ENCODE measurements at regions not wholly inside any gene's neighbourhood (a gene's known extent, or its start where the extent isn't known, plus 50 kb on each side); places are given as distances from the start of the nearest gene placed in this dataset.
"Not testable (repeated sequence)": the region's sequence is repeated elsewhere in the genome, so short reads cannot be mapped to it uniquely, and the experiment has no call there.

GRCh38 chrX:25141684-25142083 is 125.9 kb upstream of the ARX start:
- no peak for DNase-seq (ENCODE audit: low read depth)

- DNase-seq (ENCODE audit: low read depth) = no peak
Measured at GRCh38 chrX:25131055-25131454, 115.3 kb upstream of the ARX start.

GRCh38 chrX:25130619-25131018 is 114.9 kb upstream of the ARX start:
- DNase-seq (ENCODE audit: low read depth) = no peak

GRCh38 chrX:25125483-25125882 is 109.7 kb upstream of the ARX start:
- DNase-seq (ENCODE audit: low read depth) = no peak

- DNase-seq (ENCODE audit: low read depth) = no peak
Measured at GRCh38 chrX:25124391-25124790, 108.6 kb upstream of the ARX start.

- DNase-seq (ENCODE audit: low read depth) = no peak
Measured at GRCh38 chrX:25112156-25112555, 96.4 kb upstream of the ARX start.

- DNase-seq (ENCODE audit: low read depth) = no peak
Measured at GRCh38 chrX:25108481-25108880, 92.7 kb upstream of the ARX start.

- DNase-seq (ENCODE audit: low read depth) = no peak
Measured at GRCh38 chrX:25105221-25105620, 89.5 kb upstream of the ARX start.

- DNase-seq (ENCODE audit: low read depth) = no peak
Measured at GRCh38 chrX:25096522-25097045, 80.8 kb upstream of the ARX start.

GRCh38 chrX:25091152-25091551 is 75.4 kb upstream of the ARX start:
- not testable (repeated sequence) for DNase-seq (ENCODE audit: low read depth)

GRCh38 chrX:25084446-25084845 is 68.7 kb upstream of the ARX start:
- no peak for DNase-seq (ENCODE audit: low read depth)

GRCh38 chrX:25083661-25084060 is 67.9 kb upstream of the ARX start:
- no peak for DNase-seq (ENCODE audit: low read depth)

GRCh38 chrX:25079020-25079419 is 63.3 kb upstream of the ARX start:
- DNase-seq (ENCODE audit: low read depth) = no peak

- no peak for DNase-seq (ENCODE audit: low read depth)
Measured at GRCh38 chrX:25076941-25077500, 61.3 kb upstream of the ARX start.

GRCh38 chrX:25072247-25072646 is 56.5 kb upstream of the ARX start:
- DNase-seq (ENCODE audit: low read depth) = no peak

GRCh38 chrX:25070038-25070437 is 54.3 kb upstream of the ARX start:
- no peak for DNase-seq (ENCODE audit: low read depth)

GRCh38 chrX:25069209-25069608 is 53.4 kb upstream of the ARX start:
- DNase-seq (ENCODE audit: low read depth) = no peak

- no peak for DNase-seq (ENCODE audit: low read depth)
Measured at GRCh38 chrX:25068340-25068739, 52.6 kb upstream of the ARX start.

GRCh38 chrX:25067271-25068172 is 51.8 kb upstream of the ARX start:
- no peak for DNase-seq (ENCODE audit: low read depth)

GRCh38 chrX:25066131-25066530 is 50.4 kb upstream of the ARX start:
- DNase-seq (ENCODE audit: low read depth) = no peak
